ENCODE measurements at regions not wholly inside any gene's neighbourhood (a gene's known extent, or its start where the extent isn't known, plus 50 kb on each side); places are given as distances from the start of the nearest gene placed in this dataset.

DNA sequence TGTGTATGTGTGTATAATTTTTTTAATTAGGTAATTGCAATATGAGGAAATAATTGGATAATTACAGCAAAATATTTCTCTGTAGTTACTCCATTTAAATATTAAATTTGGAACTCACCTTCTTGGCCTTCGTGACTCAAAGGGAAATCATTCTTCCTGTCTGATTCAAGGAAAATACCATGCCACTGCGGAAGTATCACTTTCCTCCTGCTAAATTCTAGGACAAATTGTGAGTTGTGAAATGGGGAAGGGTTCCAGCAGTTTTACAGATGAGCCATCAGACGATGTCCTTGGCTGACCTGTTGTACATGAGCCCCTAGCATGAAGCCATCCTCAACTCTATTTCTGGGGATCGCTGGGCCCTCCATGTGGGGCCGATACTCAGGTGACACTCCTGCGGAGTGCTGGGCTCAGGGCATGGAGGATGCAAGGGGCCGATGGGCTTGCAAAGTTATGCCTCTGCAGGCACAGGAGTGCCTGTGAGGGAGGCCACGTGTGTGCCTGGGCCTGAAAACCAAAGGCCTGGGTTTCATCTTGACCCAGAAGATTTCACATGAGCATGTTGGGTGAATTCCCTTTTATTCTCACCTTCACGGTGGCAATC, 179.6 kb upstream of the TCERG1L start:
- no peak for TF ChIP-seq CTCF (IDR thresholded peaks at IDR 0.05)
- TF ChIP-seq POLR2A (IDR thresholded peaks at IDR 0.05), result no peak

Measured in uterus (tissue), 2 donors.